SK-N-SH treated with all-trans-retinoic acid at 6 μM for 48 hours (cell line): ENCODE measurements at regions not wholly inside any gene's neighbourhood (a gene's known extent, or its start where the extent isn't known, plus 50 kb on each side); places are given as distances from the start of the nearest gene placed in this dataset.
"Not testable (repeated sequence)": the region's sequence is repeated elsewhere in the genome, so short reads cannot be mapped to it uniquely, and the experiment has no call there.

ENCODE experiments used
- ATAC-seq: fragments of 200-7000 bp; cut with Tn5 transposase; 3 replicates; pipeline ENCODE4 v1.9.1; 2020; ENCODE audit warnings: mild to moderate bottlenecking, moderate library complexity
- ARNTL ChIP-seq: fragments of 450-650 bp; formaldehyde crosslinking; IDR thresholded peaks from 2 replicates; pipeline ENCODE4 v1.5.0; 2020; ENCODE audit warnings: low read depth, mild to moderate bottlenecking, moderate library complexity, borderline replicate concordance
- BACH2 ChIP-seq: fragments of 250-450 bp; sonication (Bioruptor Pico); IDR thresholded peaks from 2 replicates; pipeline ENCODE4 v1.9.0; 2021; ENCODE audit warnings: mild to moderate bottlenecking, borderline replicate concordance
- CSDC2 ChIP-seq: fragments of 250-450 bp; sonication (Bioruptor Pico); IDR thresholded peaks from 2 replicates; pipeline ENCODE4 v1.5.0; 2020; ENCODE audit warnings: mild to moderate bottlenecking, moderate library complexity
- CSRNP3 ChIP-seq: fragments of 250-450 bp; sonication (Bioruptor Pico); IDR thresholded peaks from 2 replicates; pipeline ENCODE4 v1.5.1; 2021; ENCODE audit warnings: mild to moderate bottlenecking, moderate library complexity
- ESRRG ChIP-seq: fragments of 250-450 bp; sonication (Bioruptor Pico); IDR thresholded peaks from 2 replicates; pipeline ENCODE4 v1.6.1; 2021; ENCODE audit warnings: mild to moderate bottlenecking
- GLIS3 ChIP-seq: fragments of 250-450 bp; sonication (Bioruptor Pico); IDR thresholded peaks from 2 replicates; pipeline ENCODE4 v1.5.0; 2020; ENCODE audit warnings: mild to moderate bottlenecking, moderate library complexity
- ISL1 ChIP-seq: fragments of 250-450 bp; sonication (Bioruptor Pico); IDR thresholded peaks from 2 replicates; pipeline ENCODE4 v2.1.2; 2022; ENCODE audit warnings: mild to moderate bottlenecking, moderate library complexity
- OSR1 ChIP-seq: fragments of 250-450 bp; sonication (Bioruptor Pico); IDR thresholded peaks from 2 replicates; pipeline ENCODE4 v1.8.0; 2022; ENCODE audit warnings: moderate library complexity, mild to moderate bottlenecking, inconsistent platforms
- POU6F1 ChIP-seq: fragments of 250-450 bp; sonication (Bioruptor Pico); IDR thresholded peaks from 2 replicates; pipeline ENCODE4 v1.8.0; 2021; ENCODE audit warnings: low read depth, mild to moderate bottlenecking, moderate library complexity, borderline replicate concordance
- PPARA ChIP-seq: fragments of 250-450 bp; sonication (Bioruptor Pico); IDR thresholded peaks from 2 replicates; pipeline ENCODE4 v1.5.0; 2020; ENCODE audit warnings: mild to moderate bottlenecking, borderline replicate concordance
- RARB ChIP-seq: fragments of 250-450 bp; sonication (Bioruptor Pico); IDR thresholded peaks from 2 replicates; pipeline ENCODE4 v1.8.0; 2021; ENCODE audit warnings: mild to moderate bottlenecking, moderate library complexity
- SNAI2 ChIP-seq: fragments of 250-450 bp; sonication (Bioruptor Pico); IDR thresholded peaks from 2 replicates; pipeline ENCODE4 v1.5.0; 2020; ENCODE audit warnings: mild to moderate bottlenecking, moderate library complexity
- TCF4 ChIP-seq: fragments of 250-450 bp; sonication (Bioruptor Pico); IDR thresholded peaks from 2 replicates; pipeline ENCODE4 v1.8.0; 2021; ENCODE audit warnings: mild to moderate bottlenecking, moderate library complexity, borderline replicate concordance
- TOX ChIP-seq: fragments of 250-450 bp; sonication (Bioruptor Pico); IDR thresholded peaks from 2 replicates; pipeline ENCODE4 v1.8.0; 2021; ENCODE audit warnings: mild to moderate bottlenecking, moderate library complexity, borderline replicate concordance
- TSHZ2 ChIP-seq: fragments of 250-450 bp; sonication (Bioruptor Pico); IDR thresholded peaks from 2 replicates; pipeline ENCODE4 v1.5.0; 2020; ENCODE audit warnings: mild to moderate bottlenecking, moderate library complexity
- ZC3H10 ChIP-seq: fragments of 250-450 bp; sonication (Bioruptor Pico); IDR thresholded peaks from 2 replicates; pipeline ENCODE4 v1.5.1; 2021; ENCODE audit warnings: mild to moderate bottlenecking, moderate library complexity
- ZFP3 ChIP-seq: fragments of 250-450 bp; sonication (Bioruptor Pico); IDR thresholded peaks from 2 replicates; pipeline ENCODE4 v1.5.0; 2020; ENCODE audit warnings: mild to moderate bottlenecking, moderate library complexity
- ZFP30 ChIP-seq: fragments of 450-650 bp; formaldehyde crosslinking; IDR thresholded peaks from 2 replicates; pipeline ENCODE4 v1.5.0; 2022; ENCODE audit warnings: mild to moderate bottlenecking, moderate library complexity
- ZNF565 ChIP-seq: fragments of 450-650 bp; formaldehyde crosslinking; conservative IDR thresholded peaks from 2 replicates; pipeline ENCODE4 v1.5.0; 2020; ENCODE audit warnings: low read depth, mild to moderate bottlenecking, moderate library complexity
- ZNF70 ChIP-seq: fragments of 450-650 bp; formaldehyde crosslinking; IDR thresholded peaks from 2 replicates; pipeline ENCODE4 v1.5.0; 2020; ENCODE audit warnings: mild to moderate bottlenecking, moderate library complexity
- ZNF8 ChIP-seq: fragments of 450-650 bp; formaldehyde crosslinking; IDR thresholded peaks from 2 replicates; pipeline ENCODE4 v1.5.0; 2020; ENCODE audit warnings: mild to moderate bottlenecking, moderate library complexity
- TF ChIP-seq, protein P1 (sequence below): fragments of 250-450 bp; sonication (Bioruptor Pico); IDR thresholded peaks from 2 replicates; pipeline ENCODE4 v1.8.0; 2020; ENCODE audit warnings: mild to moderate bottlenecking, moderate library complexity, borderline replicate concordance
- TF ChIP-seq, protein P2 (sequence below): fragments of 250-450 bp; sonication (Bioruptor Pico); IDR thresholded peaks from 2 replicates; pipeline ENCODE4 v1.5.1; 2020; ENCODE audit warnings: low read depth, mild to moderate bottlenecking, moderate library complexity

DNA sequence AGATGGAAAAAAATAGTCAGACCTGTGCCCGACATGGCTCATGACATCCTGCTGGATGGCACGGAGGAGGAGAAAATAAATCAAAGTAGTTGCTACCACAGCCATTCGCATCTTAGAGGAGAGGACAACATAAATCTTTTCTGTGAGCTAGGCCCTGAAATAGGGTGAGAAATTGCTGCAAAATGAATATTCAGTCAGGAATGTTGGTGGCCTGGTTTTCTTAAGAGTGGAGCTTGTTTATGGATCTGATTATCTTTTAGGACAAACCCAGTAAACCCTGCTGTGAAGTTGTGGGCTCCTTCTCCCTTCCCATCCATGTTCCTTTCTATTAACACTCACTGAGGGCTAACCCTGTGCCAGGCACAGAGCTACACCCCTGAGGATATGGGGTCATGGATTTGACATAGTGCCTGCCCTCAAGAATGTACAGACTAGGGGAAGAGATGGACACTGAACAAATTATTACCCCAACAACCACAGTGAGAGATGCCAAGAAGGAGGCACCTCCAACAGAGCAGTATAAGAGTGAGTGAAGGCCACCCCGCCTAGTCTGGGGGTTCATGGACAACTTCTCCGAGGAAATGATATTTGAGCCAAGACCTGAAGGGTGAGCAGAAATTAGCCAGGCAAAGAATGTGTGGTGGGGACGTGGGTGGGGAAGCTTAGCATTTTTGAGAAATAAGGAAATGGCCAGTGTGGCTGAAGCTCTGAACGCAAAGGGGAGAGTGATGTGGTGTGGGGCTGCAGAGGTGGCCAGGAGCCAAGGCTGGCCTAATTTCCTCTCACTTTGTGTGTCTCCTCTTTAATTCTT is 68.9 kb upstream of the ARL8B start:
- peak; percentile 48 for ATAC-seq
- TF ChIP-seq, protein P1, sequence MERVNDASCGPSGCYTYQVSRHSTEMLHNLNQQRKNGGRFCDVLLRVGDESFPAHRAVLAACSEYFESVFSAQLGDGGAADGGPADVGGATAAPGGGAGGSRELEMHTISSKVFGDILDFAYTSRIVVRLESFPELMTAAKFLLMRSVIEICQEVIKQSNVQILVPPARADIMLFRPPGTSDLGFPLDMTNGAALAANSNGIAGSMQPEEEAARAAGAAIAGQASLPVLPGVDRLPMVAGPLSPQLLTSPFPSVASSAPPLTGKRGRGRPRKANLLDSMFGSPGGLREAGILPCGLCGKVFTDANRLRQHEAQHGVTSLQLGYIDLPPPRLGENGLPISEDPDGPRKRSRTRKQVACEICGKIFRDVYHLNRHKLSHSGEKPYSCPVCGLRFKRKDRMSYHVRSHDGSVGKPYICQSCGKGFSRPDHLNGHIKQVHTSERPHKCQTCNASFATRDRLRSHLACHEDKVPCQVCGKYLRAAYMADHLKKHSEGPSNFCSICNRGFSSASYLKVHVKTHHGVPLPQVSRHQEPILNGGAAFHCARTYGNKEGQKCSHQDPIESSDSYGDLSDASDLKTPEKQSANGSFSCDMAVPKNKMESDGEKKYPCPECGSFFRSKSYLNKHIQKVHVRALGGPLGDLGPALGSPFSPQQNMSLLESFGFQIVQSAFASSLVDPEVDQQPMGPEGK (CRISPR knock-in tag), result no peak
- no peak for TF ChIP-seq ZFP3
- no peak for TF ChIP-seq ARNTL (CRISPR knock-in tag)
- TF ChIP-seq ZC3H10 (CRISPR knock-in tag), result no peak
- TF ChIP-seq ZNF565 (CRISPR knock-in tag), result no peak
- TF ChIP-seq BACH2 (CRISPR knock-in tag), result no peak
- TF ChIP-seq GLIS3 (CRISPR knock-in tag), result no peak
- no peak for TF ChIP-seq OSR1 (CRISPR knock-in tag)
- no peak for TF ChIP-seq ZNF8 (CRISPR knock-in tag)
- no peak for TF ChIP-seq TOX (CRISPR knock-in tag)
- no peak for TF ChIP-seq CSDC2
- TF ChIP-seq, protein P2, sequence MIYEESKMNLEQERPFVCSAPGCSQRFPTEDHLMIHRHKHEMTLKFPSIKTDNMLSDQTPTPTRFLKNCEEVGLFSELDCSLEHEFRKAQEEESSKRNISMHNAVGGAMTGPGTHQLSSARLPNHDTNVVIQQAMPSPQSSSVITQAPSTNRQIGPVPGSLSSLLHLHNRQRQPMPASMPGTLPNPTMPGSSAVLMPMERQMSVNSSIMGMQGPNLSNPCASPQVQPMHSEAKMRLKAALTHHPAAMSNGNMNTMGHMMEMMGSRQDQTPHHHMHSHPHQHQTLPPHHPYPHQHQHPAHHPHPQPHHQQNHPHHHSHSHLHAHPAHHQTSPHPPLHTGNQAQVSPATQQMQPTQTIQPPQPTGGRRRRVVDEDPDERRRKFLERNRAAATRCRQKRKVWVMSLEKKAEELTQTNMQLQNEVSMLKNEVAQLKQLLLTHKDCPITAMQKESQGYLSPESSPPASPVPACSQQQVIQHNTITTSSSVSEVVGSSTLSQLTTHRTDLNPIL (CRISPR knock-in tag), result no peak
- TF ChIP-seq TSHZ2 (CRISPR knock-in tag), result no peak
- no peak for TF ChIP-seq ZFP30 (CRISPR knock-in tag)
- TF ChIP-seq CSRNP3 (CRISPR knock-in tag), result no peak
- no peak for TF ChIP-seq PPARA (CRISPR knock-in tag)
- no peak for TF ChIP-seq ISL1 (CRISPR knock-in tag)
- no peak for TF ChIP-seq RARB (CRISPR knock-in tag)
- no peak for TF ChIP-seq ESRRG (CRISPR knock-in tag)
- TF ChIP-seq, all 23 proteins: peak for 0

DNA sequence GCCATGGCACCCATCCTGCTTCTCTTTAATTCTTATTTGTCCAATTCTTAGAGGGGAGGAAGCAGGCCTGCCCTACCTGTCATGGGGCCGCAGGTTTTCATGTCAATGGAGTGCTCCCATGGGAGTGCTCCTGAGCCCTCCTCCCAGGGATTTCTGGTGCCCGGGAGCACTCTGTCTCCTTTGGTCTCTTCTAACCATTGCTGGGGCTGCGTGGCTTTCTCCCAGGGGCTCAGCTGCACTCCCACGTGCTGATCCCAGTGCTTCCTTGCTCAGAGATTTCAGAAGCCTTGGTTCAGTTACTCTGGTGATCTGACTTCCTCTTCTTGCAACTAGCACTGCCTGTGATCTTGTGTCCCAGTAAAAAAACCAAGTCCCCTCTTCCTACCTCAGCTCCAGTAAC is 68.0 kb upstream of the ARL8B start:
- no peak for ATAC-seq
- TF ChIP-seq SNAI2 (CRISPR knock-in tag) (no peak), ZFP30 (CRISPR knock-in tag) (no peak), ZNF70 (CRISPR knock-in tag) (no peak)
- TF ChIP-seq, all 23 proteins: peak for 0

DNA sequence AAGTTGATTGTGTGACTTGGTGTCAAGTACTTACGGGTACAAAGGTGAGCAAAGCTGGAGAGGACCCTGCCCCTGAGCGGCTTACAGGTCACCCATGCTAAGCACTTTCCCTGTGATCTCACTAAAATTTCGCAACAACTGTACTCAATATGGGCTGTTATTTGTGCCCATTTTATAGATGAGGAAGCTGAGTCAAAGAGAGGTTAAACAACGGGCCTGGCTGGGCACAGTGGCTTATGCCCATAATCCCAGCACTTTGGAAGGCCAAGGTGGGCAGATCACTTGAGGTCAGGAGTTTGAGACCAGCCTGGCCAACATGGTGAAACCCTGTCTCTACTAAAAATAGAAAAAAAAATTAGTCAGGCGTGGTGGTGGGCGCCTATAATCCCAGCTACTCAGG is 67.5 kb upstream of the ARL8B start:
- ATAC-seq, result not testable (repeated sequence)

GRCh38 chr3:5055357-5056110 is 66.6 kb upstream of the ARL8B start:
- ATAC-seq, result no peak
- no peak for TF ChIP-seq ZFP3
- TF ChIP-seq, protein P2 (CRISPR knock-in tag), result no peak
- TF ChIP-seq TOX (CRISPR knock-in tag), result no peak
- no peak for TF ChIP-seq BACH2 (CRISPR knock-in tag)
- TF ChIP-seq ZC3H10 (CRISPR knock-in tag), result no peak
- TF ChIP-seq GLIS3 (CRISPR knock-in tag), result no peak
- no peak for TF ChIP-seq TCF4 (CRISPR knock-in tag)
- no peak for TF ChIP-seq SNAI2 (CRISPR knock-in tag)
- no peak for TF ChIP-seq ZNF565 (CRISPR knock-in tag)
- no peak for TF ChIP-seq RARB (CRISPR knock-in tag)
- no peak for TF ChIP-seq POU6F1
- TF ChIP-seq ZNF8 (CRISPR knock-in tag), result no peak
- no peak for TF ChIP-seq CSDC2
- TF ChIP-seq OSR1 (CRISPR knock-in tag), result no peak
- TF ChIP-seq ZFP30 (CRISPR knock-in tag), result no peak
- no peak for TF ChIP-seq ISL1 (CRISPR knock-in tag)
- TF ChIP-seq, all 23 proteins: peak for 0
